ENCODE measurements at regions not wholly inside any gene's neighbourhood (a gene's known extent, or its start where the extent isn't known, plus 50 kb on each side); places are given as distances from the start of the nearest gene placed in this dataset.

DNA sequence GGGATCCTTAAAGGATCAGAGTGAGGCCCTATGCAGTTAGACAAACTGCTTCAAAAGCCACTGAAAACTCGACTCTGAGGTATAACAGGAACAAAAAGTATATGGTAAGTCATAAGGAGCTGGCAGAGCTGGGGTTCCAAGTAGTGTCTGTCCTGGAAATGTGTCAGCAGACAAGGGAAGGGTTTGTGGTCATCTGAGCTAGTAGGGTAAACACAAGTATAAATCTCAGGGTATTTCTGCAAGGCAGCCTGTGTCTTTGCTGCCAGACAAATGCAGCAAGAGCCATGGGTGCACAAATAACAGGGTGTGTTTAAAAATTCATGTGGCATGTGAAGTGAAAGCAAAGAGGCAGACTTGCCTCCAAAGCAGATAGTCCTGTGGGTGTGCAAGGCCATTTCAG, 759.0 kb upstream of the ADAMTS5 start:
- CTCF ChIA-PET: no interaction called here
- no peak for TF ChIP-seq HDGF (IDR thresholded peaks at IDR 0.05; ENCODE audit: borderline replicate concordance)
- no peak for TF ChIP-seq ZNF384 (IDR thresholded peaks at IDR 0.05)
- TF ChIP-seq LEF1 (IDR thresholded peaks at IDR 0.05; ENCODE audit: borderline replicate concordance): no peak
- no peak for TF ChIP-seq CTBP1 (IDR thresholded peaks at IDR 0.05; ENCODE audit: borderline replicate concordance)
- no peak for TF ChIP-seq FOXM1 (IDR thresholded peaks at IDR 0.05; ENCODE audit: borderline replicate concordance)
- TF ChIP-seq L3MBTL2 (conservative IDR thresholded peaks at IDR 0.05): no peak
- TF ChIP-seq FOXA1 (IDR thresholded peaks at IDR 0.05): no peak
- TF ChIP-seq SUZ12 (IDR thresholded peaks at IDR 0.05): no peak
- no peak for TF ChIP-seq BHLHE40 (IDR thresholded peaks at IDR 0.05; ENCODE audit: borderline replicate concordance)
- TF ChIP-seq ELF4 (IDR thresholded peaks at IDR 0.05): no peak
- TF ChIP-seq NFRKB (IDR thresholded peaks at IDR 0.05): no peak
- no peak for TF ChIP-seq ARNT (IDR thresholded peaks at IDR 0.05)
- no peak for TF ChIP-seq TARDBP (IDR thresholded peaks at IDR 0.05)
- TF ChIP-seq, protein P1, sequence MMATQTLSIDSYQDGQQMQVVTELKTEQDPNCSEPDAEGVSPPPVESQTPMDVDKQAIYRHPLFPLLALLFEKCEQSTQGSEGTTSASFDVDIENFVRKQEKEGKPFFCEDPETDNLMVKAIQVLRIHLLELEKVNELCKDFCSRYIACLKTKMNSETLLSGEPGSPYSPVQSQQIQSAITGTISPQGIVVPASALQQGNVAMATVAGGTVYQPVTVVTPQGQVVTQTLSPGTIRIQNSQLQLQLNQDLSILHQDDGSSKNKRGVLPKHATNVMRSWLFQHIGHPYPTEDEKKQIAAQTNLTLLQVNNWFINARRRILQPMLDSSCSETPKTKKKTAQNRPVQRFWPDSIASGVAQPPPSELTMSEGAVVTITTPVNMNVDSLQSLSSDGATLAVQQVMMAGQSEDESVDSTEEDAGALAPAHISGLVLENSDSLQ (IDR thresholded peaks at IDR 0.05): no peak
- TF ChIP-seq SP1 (IDR thresholded peaks at IDR 0.05): no peak
- no peak for TF ChIP-seq FOXK2 (IDR thresholded peaks at IDR 0.05)
- POLR2A ChIA-PET: no interaction called here
- no peak for DNase-seq (ENCODE audit: extremely low spot score)

DNA sequence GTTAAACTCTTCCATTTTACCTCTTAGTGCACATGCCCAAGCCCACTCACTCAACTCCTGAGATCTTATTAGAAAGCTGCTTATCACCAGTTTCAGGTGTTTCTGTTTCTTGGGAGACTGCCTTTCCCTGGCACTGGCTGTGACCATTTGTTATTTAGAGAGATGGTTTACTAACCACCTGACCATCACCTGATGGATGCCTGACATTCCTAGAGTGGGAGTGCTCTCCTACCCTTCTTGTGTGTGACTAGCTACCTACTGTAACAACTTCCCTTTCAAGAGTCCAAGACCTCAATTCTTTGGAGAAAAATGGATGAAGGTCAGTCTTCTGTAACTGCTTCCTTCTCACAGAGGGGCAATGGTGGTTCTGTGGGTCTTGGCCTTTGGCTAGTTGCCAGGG, 755.2 kb upstream of the ADAMTS5 start:
- ChIA-PET POLR2A (no interaction called here), CTCF (no interaction called here)
- DNase-seq (ENCODE audit: extremely low spot score): no peak
- TF ChIP-seq, protein P1 (IDR thresholded peaks at IDR 0.05): no peak
- TF ChIP-seq FOXM1 (IDR thresholded peaks at IDR 0.05; ENCODE audit: borderline replicate concordance) (no peak), LEF1 (IDR thresholded peaks at IDR 0.05; ENCODE audit: borderline replicate concordance) (no peak)

DNA sequence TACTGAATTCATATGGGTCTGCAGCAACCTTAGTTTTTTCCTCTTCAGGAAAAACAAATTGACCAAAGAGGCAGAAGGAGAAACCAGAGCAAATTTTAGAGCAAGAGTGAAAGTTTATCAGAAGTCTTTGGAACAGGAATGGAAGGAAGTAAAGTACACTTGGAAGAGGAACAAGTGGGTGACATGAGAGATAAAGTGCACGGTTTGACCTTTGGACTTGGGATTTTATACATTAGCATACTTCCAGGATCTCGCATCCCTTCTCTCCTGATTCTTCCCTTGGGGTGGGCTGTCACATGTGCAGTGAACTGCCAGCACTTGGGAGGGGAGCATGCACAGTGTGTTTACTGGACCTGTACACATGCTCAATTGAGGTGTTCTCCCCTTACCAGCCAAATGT, 754.8 kb upstream of the ADAMTS5 start:
- TF ChIP-seq, protein P1 (IDR thresholded peaks at IDR 0.05): no peak
- TF ChIP-seq FOXA1 (IDR thresholded peaks at IDR 0.05): no peak
- no peak for TF ChIP-seq LEF1 (IDR thresholded peaks at IDR 0.05; ENCODE audit: borderline replicate concordance)
- no peak for TF ChIP-seq SP1 (IDR thresholded peaks at IDR 0.05)
- no peak for TF ChIP-seq FOXM1 (IDR thresholded peaks at IDR 0.05; ENCODE audit: borderline replicate concordance)
- no peak for TF ChIP-seq NFRKB (IDR thresholded peaks at IDR 0.05)
- TF ChIP-seq ARNT (IDR thresholded peaks at IDR 0.05): no peak
- CTCF ChIA-PET: no interaction called here
- POLR2A ChIA-PET: no interaction called here
- DNase-seq (ENCODE audit: extremely low spot score): no peak

DNA sequence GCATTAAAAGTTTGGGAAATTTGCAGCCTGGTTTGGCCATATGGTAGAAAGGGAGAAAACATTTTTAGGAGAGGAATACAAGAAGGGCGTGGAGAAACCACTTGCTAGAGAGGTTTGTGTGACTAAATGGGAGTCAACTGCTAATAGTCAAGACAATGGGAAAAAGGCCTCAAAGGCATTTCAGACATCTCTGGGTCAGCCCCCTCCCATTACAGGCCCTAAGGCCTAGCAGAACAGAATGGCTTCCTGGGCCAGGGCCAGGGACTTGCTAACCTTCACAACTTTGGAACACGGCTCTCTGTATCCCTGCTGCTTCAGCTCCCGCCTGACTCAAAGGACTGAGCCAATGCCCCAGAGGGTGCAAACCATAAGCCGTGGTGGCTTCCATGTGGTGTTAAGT, 752.3 kb upstream of the ADAMTS5 start:
- DNase-seq (ENCODE audit: extremely low spot score): no peak
- CTCF ChIA-PET: no interaction called here
- POLR2A ChIA-PET: no interaction called here

DNA sequence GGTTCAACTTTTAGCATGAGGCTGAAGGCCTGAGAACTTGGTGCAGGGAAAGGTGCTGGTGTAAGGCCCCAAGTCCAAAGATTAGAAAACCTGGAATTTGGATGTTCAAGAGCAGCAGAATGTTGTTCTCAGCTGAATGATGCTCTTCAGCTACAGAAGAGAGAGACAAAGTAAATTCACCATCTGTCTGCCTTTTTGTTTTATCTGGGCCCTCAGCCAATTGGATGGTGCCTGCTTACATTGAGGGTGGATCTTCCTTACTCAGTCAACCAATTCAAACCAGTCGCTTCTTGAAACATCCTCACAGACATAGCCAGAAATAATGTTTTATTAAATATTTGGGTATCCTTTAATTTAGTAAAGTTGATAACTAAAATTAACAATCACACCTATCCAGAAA, 748.2 kb upstream of the ADAMTS5 start:
- DNase-seq (ENCODE audit: extremely low spot score): no peak
- no peak for TF ChIP-seq ARNT (IDR thresholded peaks at IDR 0.05)
- TF ChIP-seq FOXA1 (IDR thresholded peaks at IDR 0.05): no peak
- no peak for TF ChIP-seq CTBP1 (IDR thresholded peaks at IDR 0.05; ENCODE audit: borderline replicate concordance)
- TF ChIP-seq NFRKB (IDR thresholded peaks at IDR 0.05): no peak
- TF ChIP-seq FOXK2 (IDR thresholded peaks at IDR 0.05): no peak
- no peak for TF ChIP-seq ZNF384 (IDR thresholded peaks at IDR 0.05)
- no peak for TF ChIP-seq HDGF (IDR thresholded peaks at IDR 0.05; ENCODE audit: borderline replicate concordance)
- TF ChIP-seq FOXM1 (IDR thresholded peaks at IDR 0.05; ENCODE audit: borderline replicate concordance): no peak
- no peak for TF ChIP-seq LEF1 (IDR thresholded peaks at IDR 0.05; ENCODE audit: borderline replicate concordance)
- TF ChIP-seq, protein P1 (IDR thresholded peaks at IDR 0.05): no peak
- no peak for TF ChIP-seq SUZ12 (IDR thresholded peaks at IDR 0.05)
- TF ChIP-seq TARDBP (IDR thresholded peaks at IDR 0.05): no peak
- TF ChIP-seq L3MBTL2 (conservative IDR thresholded peaks at IDR 0.05): no peak
- TF ChIP-seq BHLHE40 (IDR thresholded peaks at IDR 0.05; ENCODE audit: borderline replicate concordance): no peak
- TF ChIP-seq SP1 (IDR thresholded peaks at IDR 0.05): no peak
- TF ChIP-seq ELF4 (IDR thresholded peaks at IDR 0.05): no peak
- ChIA-PET CTCF (no interaction called here), POLR2A (no interaction called here)

More for the DNA sequence above, 752.3 kb upstream of the ADAMTS5 start:
- TF ChIP-seq BHLHE40 (IDR thresholded peaks at IDR 0.05; ENCODE audit: borderline replicate concordance) (no peak), ARNT (IDR thresholded peaks at IDR 0.05) (no peak), HDGF (IDR thresholded peaks at IDR 0.05; ENCODE audit: borderline replicate concordance) (no peak), ZNF384 (IDR thresholded peaks at IDR 0.05) (no peak), CTBP1 (IDR thresholded peaks at IDR 0.05; ENCODE audit: borderline replicate concordance) (no peak), LEF1 (IDR thresholded peaks at IDR 0.05; ENCODE audit: borderline replicate concordance) (no peak), FOXA1 (IDR thresholded peaks at IDR 0.05) (no peak), TARDBP (IDR thresholded peaks at IDR 0.05) (no peak), ELF4 (IDR thresholded peaks at IDR 0.05) (no peak), FOXM1 (IDR thresholded peaks at IDR 0.05; ENCODE audit: borderline replicate concordance) (no peak), SP1 (IDR thresholded peaks at IDR 0.05) (no peak), L3MBTL2 (conservative IDR thresholded peaks at IDR 0.05) (no peak), SUZ12 (IDR thresholded peaks at IDR 0.05) (no peak), NFRKB (IDR thresholded peaks at IDR 0.05) (no peak), FOXK2 (IDR thresholded peaks at IDR 0.05) (no peak)
- TF ChIP-seq, protein P1 (IDR thresholded peaks at IDR 0.05): no peak

Data from HEK293T (cell line).